GM21447 (cell line): ENCODE measurements at regions not wholly inside any gene's neighbourhood (a gene's known extent, or its start where the extent isn't known, plus 50 kb on each side); places are given as distances from the start of the nearest gene placed in this dataset.
A peak's percentile ranks its signal among the peaks of the same experiment; 100 is the strongest.

ENCODE experiments used
- ATAC-seq: cut with Tn5 transposase; IDR thresholded peaks from one replicate; pipeline ENCODE4 v1.9.1; 2021; ENCODE audit not compliant: unreplicated experiment

DNA sequence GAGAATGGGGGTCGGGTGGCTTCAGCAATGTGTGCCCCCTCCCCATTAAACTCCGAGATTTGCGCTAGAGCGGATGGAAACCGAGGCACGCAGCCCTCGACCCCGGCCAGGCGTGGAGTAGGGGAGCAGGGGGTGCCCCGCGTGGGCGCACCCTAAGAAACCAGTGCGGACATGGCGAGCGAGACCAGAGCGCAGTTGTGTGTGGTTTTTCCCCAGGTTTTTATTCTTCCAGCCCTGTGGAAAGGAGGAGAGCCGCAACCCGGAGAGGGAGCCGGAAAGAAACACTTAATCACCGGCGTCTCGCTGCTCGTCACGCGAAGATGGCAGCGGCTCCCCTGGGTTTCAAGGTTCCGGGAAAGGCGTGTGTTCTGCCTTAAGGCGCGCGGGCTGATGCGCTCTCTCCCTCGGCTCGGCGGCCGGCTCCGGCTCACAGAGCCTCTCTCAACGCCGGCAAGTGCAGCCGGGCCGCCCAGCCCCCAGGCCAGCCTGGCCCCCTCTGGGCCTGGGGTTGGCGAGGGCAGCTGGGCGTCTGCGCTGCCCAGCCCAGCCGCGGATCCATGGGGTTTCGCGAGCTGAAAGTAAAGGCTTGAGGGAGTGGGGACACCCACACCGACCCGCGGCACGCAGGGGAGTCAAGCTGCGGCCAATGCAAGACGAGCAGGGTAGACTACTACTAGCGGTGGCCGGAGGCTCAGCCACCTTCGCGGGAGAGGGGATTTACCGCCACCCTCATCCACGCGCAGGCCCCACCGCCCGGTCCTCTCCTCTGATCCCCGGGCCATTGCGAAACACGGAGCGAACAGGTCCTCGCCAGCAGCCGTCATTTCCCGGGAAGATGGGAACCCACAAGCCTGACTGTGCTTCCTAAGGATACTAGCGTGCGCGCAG, 74.0 kb upstream of the BCOR start:
- ATAC-seq, result no peak

- no peak for ATAC-seq
These were observed 73.2 kb upstream of the BCOR start for GRCh38 chrX:40170830-40171512.

GRCh38 chrX:40169193-40170101, 71.7 kb upstream of the BCOR start:
- peak; percentile 44 for ATAC-seq

DNA sequence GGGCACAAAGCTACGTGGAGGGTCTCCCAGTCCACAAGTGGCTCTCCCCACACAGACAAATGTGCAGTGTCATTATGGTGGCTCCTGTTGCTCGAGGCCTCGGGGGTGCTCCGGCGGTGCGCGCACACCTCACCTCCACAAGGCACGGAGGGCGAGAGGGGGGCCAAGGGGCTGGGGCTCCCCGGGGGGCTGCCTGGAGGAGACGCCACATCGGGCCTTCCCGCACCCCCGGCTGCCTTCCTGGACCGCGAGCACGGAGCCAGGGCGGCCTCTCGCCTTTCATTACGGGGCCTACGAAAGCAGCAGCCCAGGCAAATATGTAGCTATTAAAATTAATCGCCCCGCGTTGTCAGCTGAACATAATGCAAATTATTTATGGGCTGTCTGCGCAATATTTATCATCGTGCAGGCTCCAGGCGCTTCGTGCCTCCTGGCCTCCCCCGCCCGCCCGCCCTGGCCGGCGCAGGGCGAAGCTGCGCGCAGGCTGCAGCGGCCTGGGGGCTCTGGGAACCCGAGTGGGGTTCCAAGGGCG, 70.8 kb upstream of the BCOR start:
- ATAC-seq, result no peak

DNA sequence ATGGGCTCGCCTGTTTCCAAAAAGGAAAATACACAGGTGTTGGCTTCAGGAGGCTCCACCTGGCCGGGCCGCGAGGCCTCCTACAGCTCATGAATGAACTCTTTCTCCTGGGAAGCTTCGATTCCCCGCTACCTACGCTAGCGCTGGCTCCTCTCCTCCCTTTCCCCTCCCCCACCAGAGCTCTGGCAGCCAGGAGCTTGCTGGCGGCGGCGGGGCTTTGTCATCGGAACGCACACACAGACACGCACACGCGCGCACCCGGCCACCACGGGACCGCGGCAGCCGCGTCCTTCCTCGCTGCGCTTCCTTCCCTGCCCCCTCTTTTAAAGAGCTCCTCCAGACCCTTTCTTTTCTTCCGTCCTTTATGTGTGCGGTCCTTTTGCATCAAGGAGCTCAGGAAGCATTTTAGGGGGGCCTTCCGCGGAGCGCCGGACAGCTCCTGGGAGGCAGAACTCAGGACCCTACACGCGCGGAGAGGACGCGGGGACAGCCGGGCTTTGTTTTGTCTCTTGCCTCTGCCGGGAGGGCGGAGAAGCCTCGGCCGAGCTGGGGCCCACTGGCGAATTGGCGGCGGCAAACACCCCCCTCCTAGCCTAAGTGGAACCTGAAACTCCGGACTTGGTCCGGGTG, 70.2 kb upstream of the BCOR start:
- no peak for ATAC-seq

DNA sequence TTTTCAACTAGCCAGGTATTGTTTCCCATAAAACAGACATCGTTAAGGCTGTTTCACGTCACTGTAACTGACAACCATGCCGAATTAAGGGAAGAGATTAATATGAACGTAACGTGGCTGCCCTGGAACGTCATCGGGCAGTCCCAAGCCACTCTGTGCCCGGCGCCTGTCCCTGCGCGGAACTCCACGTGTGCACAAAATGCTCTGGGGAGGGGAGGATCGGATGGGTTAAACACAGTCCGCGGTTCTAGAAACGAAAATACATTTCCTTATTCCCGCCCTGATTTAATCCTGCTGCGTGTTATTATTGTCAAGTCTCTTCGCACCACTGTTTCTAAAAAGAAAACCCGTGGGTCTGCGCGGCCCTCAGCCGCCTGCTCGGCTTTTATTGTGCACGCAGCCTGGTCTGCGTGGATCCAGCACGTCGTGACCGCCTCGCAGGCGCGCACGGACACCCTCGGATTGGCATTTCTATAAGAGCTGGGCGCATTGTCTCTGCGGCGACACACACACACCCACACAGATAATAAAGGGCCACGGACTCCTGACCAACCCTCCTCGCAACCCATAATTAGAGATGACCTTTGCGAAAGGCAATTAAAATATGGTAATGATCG, 69.6 kb upstream of the BCOR start:
- no peak for ATAC-seq

DNA sequence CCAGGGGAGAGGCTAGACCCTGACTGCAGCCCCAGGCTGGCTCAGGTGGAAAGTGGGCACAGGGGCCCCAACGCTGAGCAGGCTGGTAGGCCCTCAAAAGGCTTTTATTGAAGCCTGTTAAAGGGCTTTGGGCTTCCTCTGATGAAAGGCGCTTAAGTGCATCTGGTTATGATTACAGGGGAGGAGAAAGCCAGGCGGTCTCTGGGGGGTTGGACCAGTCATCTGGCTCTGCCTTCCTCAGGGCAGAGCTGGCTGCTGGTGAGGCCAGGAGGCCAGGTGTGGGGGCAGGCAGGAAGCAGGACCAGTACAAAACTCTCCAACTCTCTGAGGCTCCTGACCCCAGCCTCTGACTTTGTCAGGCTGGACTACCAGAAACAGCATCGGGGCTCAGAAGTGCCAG, 68.8 kb upstream of the BCOR start:
- no peak for ATAC-seq

DNA sequence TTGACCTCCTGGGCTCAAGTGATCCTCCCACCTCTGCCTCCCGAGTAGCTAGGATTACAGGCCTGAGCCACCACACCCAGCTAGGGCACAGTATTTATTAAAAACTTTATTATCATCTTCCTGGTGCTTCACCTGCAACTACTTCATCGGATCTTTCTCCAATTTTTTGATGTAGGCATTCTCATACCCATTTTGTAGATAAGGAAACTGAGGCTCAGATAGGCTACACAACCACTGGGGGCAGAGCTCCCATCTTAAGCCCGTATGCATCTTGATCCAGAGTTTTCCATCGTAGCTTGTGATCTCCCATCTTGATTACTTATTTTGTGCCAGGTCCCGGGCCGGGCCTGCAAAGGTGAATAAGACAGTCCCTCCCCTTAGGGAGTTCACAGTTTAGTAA, 68.1 kb upstream of the BCOR start:
- no peak for ATAC-seq

- no peak for ATAC-seq
These were observed 67.4 kb upstream of the BCOR start for GRCh38 chrX:40165206-40165605.

GRCh38 chrX:40164751-40165150, 67.0 kb upstream of the BCOR start:
- ATAC-seq, result no peak

- ATAC-seq, result no peak
These were observed 60.4 kb upstream of the BCOR start for GRCh38 chrX:40158036-40158706.

- no peak for ATAC-seq
These were observed 59.7 kb upstream of the BCOR start for GRCh38 chrX:40157228-40158035.

DNA sequence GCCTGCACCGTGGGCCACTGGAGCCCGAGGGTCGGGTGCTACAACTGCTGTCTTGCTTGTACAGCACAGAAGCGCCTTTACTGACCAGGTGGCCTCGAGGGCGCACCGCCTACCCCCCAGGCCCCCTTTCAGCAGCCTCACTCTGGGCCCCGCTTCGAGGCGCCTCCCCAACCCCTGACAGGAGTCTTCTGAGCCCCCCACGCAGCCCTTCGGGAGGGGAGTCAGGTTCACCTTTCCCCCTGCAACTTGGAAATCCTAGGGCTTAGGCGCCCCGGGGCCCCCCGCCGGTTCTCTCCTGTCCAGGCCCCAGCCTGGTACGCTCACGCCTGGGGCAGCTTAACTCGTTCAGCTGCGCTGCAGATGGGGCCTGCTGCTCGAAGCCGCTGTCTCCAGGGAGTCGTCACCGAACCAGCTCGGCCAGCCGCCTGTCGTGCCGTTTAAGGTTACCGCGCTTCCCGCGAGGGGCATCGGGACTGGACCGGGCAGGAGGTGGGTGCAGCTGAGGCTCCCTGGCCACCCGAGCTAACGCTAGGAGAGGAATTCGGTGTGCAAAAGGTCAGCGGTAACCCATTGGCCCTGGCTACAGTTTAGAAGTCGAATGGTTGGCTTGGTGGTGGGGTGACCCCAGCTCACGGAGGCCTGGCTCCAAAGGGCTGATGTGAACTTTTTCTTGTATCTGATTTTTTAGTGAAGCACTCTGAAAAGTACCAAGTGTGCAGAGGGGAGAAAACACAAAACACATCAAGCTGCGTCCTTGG, 58.9 kb upstream of the BCOR start:
- no peak for ATAC-seq

DNA sequence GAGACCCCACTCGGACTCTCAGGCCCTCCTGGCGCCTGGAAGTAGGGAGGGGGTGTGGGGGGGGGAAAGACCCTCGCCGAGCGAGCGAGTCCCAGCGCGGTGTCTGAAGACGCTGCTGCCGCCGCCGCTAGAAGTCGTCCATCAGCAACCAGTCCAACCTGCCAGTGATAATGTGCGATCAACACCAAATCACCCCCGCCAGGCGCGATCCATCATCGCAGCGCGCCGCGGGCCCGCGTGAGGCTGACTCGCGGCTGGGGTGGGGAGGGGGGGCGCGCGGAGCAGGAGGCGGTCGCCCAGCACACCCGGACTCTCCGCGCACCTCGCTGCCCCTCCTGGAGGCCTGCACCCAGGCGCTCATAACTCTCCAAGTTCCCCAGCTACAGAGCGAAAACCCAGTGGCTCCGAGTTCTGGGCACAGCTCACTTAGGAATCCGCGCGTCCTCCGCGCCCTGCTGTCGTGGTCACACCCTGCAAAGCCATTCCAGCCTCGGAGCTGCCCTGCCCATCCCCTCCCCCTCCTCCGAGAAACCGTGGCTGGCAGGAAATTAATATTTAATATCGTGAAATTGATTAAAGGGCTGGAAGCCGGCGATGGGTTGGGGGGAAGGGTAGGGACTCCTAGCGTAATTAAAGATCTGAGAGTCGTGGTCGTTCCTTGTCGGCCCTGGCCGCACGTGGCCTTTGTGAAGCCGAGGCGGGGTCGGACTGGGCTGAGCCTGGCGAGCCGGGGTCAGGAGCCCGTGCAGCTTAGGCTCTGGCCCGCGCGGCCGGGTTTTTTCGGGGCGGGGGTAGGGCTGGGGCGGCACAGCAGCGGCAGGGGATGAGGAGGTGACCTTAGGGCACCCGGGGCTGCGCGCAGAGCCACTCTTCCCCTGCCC, 58.1 kb upstream of the BCOR start:
- ATAC-seq, result no peak

- ATAC-seq, result no peak
These were observed 57.3 kb upstream of the BCOR start for GRCh38 chrX:40154853-40155588.

DNA sequence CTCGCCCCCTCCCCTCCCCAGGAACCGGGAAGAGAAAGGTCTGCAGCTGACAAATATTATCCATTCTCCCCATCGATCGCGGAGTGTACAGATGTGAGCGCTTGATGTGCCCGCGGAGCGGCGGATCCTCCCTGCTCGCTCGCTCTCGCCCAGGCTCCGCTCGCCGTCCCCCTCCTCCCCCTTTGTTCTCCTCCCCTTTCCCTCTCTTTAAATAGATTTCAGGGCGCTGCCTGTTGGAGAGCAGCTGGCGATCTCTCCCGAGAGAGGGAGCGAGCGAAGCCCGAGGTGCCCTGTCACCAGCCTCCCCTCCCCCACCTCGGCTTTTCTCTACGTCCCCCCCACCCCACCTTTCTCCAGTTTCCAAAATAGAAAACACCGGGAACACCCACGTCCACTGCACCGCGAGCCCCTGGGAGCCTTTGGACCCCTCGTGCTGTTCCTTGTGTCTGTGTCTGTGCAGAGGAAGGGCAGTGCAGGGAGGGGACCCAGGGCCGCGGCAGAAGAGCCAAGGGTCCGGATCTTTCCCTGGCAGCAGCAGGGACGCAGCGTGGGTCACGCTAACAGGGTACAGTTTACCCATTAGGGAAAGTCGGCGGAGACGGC, 56.6 kb upstream of the BCOR start:
- ATAC-seq, result no peak
